Loucy (cell line): ENCODE measurements at regions not wholly inside any gene's neighbourhood (a gene's known extent, or its start where the extent isn't known, plus 50 kb on each side); places are given as distances from the start of the nearest gene placed in this dataset.
A peak's percentile ranks its signal among the peaks of the same experiment; 100 is the strongest.

ENCODE experiments used
- H2AFZ ChIP-seq: fragments of 200-600 bp; sonication (generic); 2 replicates; pipeline ENCODE4 v1.6.0; 2016; ENCODE audit warnings: antibody characterized with exemption, mild to moderate bottlenecking, low read length, moderate library complexity
- H3F3A ChIP-seq: fragments of 200-600 bp; 2 replicates; pipeline ENCODE4 v1.6.0; 2016; ENCODE audit warnings: antibody characterized with exemption, low read depth, mild to moderate bottlenecking
- H3K27me3 ChIP-seq: fragments of 200-600 bp; sonication (generic); 2 replicates; pipeline ENCODE4 v1.6.1; 2014; ENCODE audit warnings: low read length, mild to moderate bottlenecking; ENCODE audit not compliant: insufficient read depth, poor library complexity, severe bottlenecking
- H3K36me3 ChIP-seq: fragments of 200-600 bp; sonication (generic); 2 replicates; pipeline ENCODE4 v1.6.1; 2016; ENCODE audit warnings: low read length; ENCODE audit not compliant: insufficient read depth
- H3K4me1 ChIP-seq: fragments of 200-600 bp; sonication (generic); 2 replicates; pipeline ENCODE4 v1.5.1; 2014; ENCODE audit warnings: low read length, mild to moderate bottlenecking; ENCODE audit not compliant: insufficient read depth, poor library complexity, severe bottlenecking
- H3K4me2 ChIP-seq: fragments of 200-600 bp; sonication (generic); 2 replicates; pipeline ENCODE4 v1.6.0; 2014; ENCODE audit warnings: antibody characterized with exemption, low read length, low read depth, mild to moderate bottlenecking; ENCODE audit not compliant: poor library complexity, severe bottlenecking
- H3K4me3 ChIP-seq: fragments of 200-600 bp; sonication (generic); 2 replicates; pipeline ENCODE4 v1.5.1; 2014; ENCODE audit warnings: low read length, mild to moderate bottlenecking, mixed read lengths; ENCODE audit not compliant: poor library complexity, severe bottlenecking
- H3K79me2 ChIP-seq: fragments of 200-600 bp; sonication (generic); 2 replicates; pipeline ENCODE4 v1.6.1; 2014; ENCODE audit warnings: low read length; ENCODE audit not compliant: insufficient read depth
- H3K9ac ChIP-seq: fragments of 200-600 bp; sonication (generic); 2 replicates; pipeline ENCODE4 v1.6.0; 2014; ENCODE audit warnings: mild to moderate bottlenecking, low read depth, low read length, moderate library complexity; ENCODE audit not compliant: poor library complexity, severe bottlenecking
- H3K9me2 ChIP-seq: fragments of 200-600 bp; sonication (generic); replicated peaks from 2 replicates; pipeline ENCODE4 v1.6.1; 2016; ENCODE audit warnings: low read depth, low read length, mixed read lengths
- H3K9me3 ChIP-seq: fragments of 200-600 bp; sonication (generic); 2 replicates; pipeline ENCODE4 v1.6.1; 2014; ENCODE audit warnings: mild to moderate bottlenecking, antibody characterized with exemption, low read length, low read depth; ENCODE audit not compliant: insufficient read depth
- H4K20me1 ChIP-seq: fragments of 200-600 bp; sonication (generic); 2 replicates; pipeline ENCODE4 v1.6.0; 2014; ENCODE audit warnings: antibody characterized with exemption, low read length, mild to moderate bottlenecking; ENCODE audit not compliant: insufficient read depth, poor library complexity, severe bottlenecking
- EZH2phosphoT487 ChIP-seq: fragments of 200-600 bp; IDR thresholded peaks from 2 replicates; pipeline ENCODE4 v1.6.1; 2018; ENCODE audit warnings: antibody characterized with exemption, mild to moderate bottlenecking, moderate library complexity, borderline replicate concordance
- TF ChIP-seq, protein P1 (sequence below): fragments of 200-600 bp; sonication (generic); conservative IDR thresholded peaks from 2 replicates; pipeline ENCODE4 v1.5.1; 2014; ENCODE audit warnings: mild to moderate bottlenecking, antibody characterized with exemption, low read length

DNA sequence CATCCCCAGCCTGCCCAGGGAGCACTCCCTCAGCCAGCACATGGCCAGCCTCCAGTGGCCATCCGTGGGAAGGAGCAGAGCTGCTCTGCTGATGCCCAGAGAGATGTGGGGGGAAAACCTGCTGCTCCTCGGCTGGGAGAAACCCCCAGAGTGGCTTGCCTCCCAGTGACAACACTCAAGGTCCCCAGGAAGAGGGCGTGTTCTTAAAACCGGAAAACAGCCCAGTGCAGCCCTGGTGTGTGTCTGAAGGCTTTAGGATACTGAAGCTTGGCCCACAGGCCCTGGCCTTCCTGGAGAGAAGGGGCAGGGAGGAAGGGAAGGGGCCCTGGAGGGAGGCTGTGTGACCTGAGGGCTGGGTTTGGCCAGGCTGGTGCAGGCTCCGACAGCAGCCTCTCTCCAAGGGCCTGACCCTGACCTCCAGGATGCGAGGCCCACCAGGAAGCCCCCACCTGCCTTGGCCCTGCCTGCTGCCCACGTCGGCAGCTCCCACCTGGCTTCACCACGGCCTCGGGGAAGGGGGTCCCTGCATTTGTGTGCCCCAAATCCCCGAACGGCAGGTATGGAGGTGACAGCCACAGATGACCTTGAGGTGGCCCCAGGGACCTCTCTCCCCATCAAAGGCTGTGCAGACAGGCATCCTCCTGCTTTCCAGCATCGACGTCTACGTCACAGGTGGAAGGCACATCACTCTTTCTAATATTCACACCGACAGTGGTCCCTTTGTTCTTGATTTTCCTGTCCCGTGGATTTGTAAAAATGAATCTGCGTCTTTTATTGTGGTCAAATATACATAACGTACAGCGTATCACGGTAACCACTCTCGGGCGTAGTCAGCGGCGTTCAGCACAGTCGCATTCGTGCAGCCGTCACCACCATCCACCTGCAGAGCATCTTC is 190.0 kb upstream of the C14orf180 start:
- H3K27me3 ChIP-seq: no peaks in the 10 kb centered on the region
- no peaks in the 10 kb centered on the region for H3F3A ChIP-seq
- H4K20me1 ChIP-seq: no peaks in the 10 kb centered on the region
- no peaks in the 10 kb centered on the region for H3K9me2 ChIP-seq
- H3K9ac ChIP-seq: peak overlapping the region; percentile 49
- H2AFZ ChIP-seq: no peak overlapping the region
- H3K4me2 ChIP-seq: peak overlapping the region; percentile 48
- no peaks in the 10 kb centered on the region for H3K36me3 ChIP-seq
- H3K79me2 ChIP-seq: no peaks in the 10 kb centered on the region
- peaks cover 54% of the 10 kb centered on the region for H3K4me1 ChIP-seq
- H3K9me3 ChIP-seq: no peaks in the 10 kb centered on the region
- no peak for TF ChIP-seq EZH2phosphoT487
- no peak overlapping the region for H3K4me3 ChIP-seq

- Histone ChIP-seq H2AFZ (no peak overlapping the region), H3K9ac (peak overlapping the region; percentile 81), H3K9me3 (no peaks in the 10 kb centered on the region), H3K36me3 (no peaks in the 10 kb centered on the region), H3K79me2 (no peaks in the 10 kb centered on the region), H3K4me3 (no peak overlapping the region), H3K9me2 (no peaks in the 10 kb centered on the region), H3K27me3 (no peaks in the 10 kb centered on the region), H3F3A (no peaks in the 10 kb centered on the region), H3K4me1 (peaks cover 63% of the 10 kb centered on the region), H3K4me2 (no peak overlapping the region), H4K20me1 (no peaks in the 10 kb centered on the region)
- no peak for TF ChIP-seq EZH2phosphoT487
- TF ChIP-seq, protein P1, sequence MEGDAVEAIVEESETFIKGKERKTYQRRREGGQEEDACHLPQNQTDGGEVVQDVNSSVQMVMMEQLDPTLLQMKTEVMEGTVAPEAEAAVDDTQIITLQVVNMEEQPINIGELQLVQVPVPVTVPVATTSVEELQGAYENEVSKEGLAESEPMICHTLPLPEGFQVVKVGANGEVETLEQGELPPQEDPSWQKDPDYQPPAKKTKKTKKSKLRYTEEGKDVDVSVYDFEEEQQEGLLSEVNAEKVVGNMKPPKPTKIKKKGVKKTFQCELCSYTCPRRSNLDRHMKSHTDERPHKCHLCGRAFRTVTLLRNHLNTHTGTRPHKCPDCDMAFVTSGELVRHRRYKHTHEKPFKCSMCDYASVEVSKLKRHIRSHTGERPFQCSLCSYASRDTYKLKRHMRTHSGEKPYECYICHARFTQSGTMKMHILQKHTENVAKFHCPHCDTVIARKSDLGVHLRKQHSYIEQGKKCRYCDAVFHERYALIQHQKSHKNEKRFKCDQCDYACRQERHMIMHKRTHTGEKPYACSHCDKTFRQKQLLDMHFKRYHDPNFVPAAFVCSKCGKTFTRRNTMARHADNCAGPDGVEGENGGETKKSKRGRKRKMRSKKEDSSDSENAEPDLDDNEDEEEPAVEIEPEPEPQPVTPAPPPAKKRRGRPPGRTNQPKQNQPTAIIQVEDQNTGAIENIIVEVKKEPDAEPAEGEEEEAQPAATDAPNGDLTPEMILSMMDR: no peak
Measured at GRCh38 chr14:104390221-104390931, 189.2 kb upstream of the C14orf180 start.

GRCh38 chr14:104390941-104391901 is 188.3 kb upstream of the C14orf180 start:
- no peaks in the 10 kb centered on the region for H3K27me3 ChIP-seq
- H2AFZ ChIP-seq: no peak overlapping the region
- no peaks in the 10 kb centered on the region for H3K36me3 ChIP-seq
- H3K79me2 ChIP-seq: no peaks in the 10 kb centered on the region
- TF ChIP-seq EZH2phosphoT487: no peak
- TF ChIP-seq, protein P1: no peak
- peak overlapping the region; percentile 49 for H3K4me2 ChIP-seq
- H3K4me1 ChIP-seq: peaks cover 68% of the 10 kb centered on the region
- H3K4me3 ChIP-seq: no peak overlapping the region
- peak overlapping the region; percentile 81 for H3K9ac ChIP-seq
- H3K9me2 ChIP-seq: no peaks in the 10 kb centered on the region
- no peaks in the 10 kb centered on the region for H3K9me3 ChIP-seq
- H4K20me1 ChIP-seq: no peaks in the 10 kb centered on the region
- no peaks in the 10 kb centered on the region for H3F3A ChIP-seq
